ENCODE measurements at regions not wholly inside any gene's neighbourhood (a gene's known extent, or its start where the extent isn't known, plus 50 kb on each side); places are given as distances from the start of the nearest gene placed in this dataset.

DNA sequence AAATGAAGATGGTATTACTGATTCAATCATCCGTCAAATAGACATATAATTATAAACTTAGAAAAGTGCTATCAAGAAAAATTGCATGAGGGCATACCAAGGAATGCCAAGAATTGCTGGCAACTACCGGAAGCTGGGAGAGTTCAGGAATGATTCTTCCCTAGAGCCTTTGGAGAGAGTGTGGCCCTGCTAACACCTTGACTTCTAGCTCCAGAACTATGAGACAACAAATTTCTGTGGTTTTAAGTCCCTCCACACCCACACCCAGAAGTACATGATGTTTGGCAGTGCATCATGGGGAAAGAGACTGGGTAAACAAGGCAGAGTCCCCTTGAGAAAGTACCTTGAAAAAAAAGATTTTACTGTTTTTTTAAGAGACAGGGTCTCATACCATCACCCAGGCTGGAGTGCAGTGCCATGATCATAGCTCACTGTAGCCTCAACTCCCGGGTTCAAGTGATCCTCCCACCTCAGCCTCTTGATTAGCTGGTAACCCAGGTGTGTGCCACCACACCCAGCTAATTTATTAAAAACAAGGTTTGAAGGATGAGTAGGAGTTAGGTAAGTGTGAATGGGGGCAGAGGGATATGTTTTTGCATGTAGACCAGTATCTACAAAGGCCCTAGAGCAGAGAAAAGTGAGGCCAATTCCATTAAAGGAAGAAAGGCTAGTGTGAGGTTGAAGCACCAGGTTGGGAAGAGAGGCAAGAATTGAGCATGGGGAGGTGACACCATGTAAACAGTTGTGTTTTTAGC, 53.1 kb downstream of the GSX2 start:
- DNase-seq (ENCODE audit: low spot score): peak; percentile 28

DNA sequence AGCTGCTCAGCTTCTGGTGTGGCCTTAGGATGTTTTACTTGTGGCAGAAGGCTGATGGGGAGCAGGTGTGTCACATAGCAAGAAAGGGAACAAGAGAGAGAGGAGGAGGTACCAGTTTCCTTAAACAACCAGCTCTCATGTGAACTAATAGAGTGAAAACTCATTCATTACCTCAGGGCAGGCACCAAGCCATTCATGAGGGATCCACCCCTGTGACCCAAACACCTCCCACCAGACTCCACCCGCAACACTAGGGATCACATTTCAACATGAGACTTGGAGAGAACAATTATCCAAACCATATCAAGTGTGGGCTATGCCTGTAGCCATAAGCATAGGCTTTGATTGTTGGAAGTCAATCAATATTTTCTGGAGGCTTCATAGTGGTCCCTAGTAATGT, 56.0 kb downstream of the GSX2 start:
- ChIA-PET POLR2A (ENCODE audit: low non-redundant PET) (no interaction called here), CTCF (no interaction called here)
- no peak for DNase-seq (ENCODE audit: low spot score)
- TF ChIP-seq, protein P1, sequence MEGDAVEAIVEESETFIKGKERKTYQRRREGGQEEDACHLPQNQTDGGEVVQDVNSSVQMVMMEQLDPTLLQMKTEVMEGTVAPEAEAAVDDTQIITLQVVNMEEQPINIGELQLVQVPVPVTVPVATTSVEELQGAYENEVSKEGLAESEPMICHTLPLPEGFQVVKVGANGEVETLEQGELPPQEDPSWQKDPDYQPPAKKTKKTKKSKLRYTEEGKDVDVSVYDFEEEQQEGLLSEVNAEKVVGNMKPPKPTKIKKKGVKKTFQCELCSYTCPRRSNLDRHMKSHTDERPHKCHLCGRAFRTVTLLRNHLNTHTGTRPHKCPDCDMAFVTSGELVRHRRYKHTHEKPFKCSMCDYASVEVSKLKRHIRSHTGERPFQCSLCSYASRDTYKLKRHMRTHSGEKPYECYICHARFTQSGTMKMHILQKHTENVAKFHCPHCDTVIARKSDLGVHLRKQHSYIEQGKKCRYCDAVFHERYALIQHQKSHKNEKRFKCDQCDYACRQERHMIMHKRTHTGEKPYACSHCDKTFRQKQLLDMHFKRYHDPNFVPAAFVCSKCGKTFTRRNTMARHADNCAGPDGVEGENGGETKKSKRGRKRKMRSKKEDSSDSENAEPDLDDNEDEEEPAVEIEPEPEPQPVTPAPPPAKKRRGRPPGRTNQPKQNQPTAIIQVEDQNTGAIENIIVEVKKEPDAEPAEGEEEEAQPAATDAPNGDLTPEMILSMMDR (conservative IDR thresholded peaks at IDR 0.05; ENCODE audit: low read depth): no peak
- no peak overlapping the region for H3K27ac ChIP-seq

More for the DNA sequence above, 53.1 kb downstream of the GSX2 start:
- CTCF ChIA-PET: interaction anchor here (0.6 kb wide), 1 partner anchor 10 kb away, joined by 3 read pairs; no protein-coding TSS in a partner anchor
- peak overlapping the region; percentile 57; the same call in 1 of the 2 replicates for H3K27ac ChIP-seq
- POLR2A ChIA-PET (ENCODE audit: low non-redundant PET): no interaction called here
- TF ChIP-seq, protein P1 (conservative IDR thresholded peaks at IDR 0.05; ENCODE audit: low read depth): no peak

DNA sequence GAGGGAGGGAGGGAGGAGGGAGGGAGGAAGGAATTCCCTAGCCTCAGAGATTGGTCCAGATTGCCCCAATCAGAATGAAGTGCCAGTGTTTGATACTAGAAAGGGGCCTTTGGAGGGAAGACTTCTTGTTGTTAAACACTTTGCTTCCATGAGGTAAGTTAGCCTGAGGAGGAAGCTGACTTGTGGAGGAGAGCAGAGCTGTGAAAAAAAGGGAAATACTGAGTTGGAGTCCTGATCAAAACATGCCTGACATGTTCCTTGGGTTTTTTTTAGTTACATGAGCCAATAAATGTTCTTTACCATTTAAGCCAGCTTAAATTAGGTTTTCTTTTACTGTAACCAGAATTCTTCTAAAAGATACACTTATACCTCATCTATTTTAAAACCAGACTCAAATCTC, 57.6 kb downstream of the GSX2 start:
- TF ChIP-seq, protein P1 (conservative IDR thresholded peaks at IDR 0.05; ENCODE audit: low read depth): no peak
- POLR2A ChIA-PET (ENCODE audit: low non-redundant PET): no interaction called here
- no peak overlapping the region for H3K27ac ChIP-seq
- CTCF ChIA-PET: no interaction called here
- no peak for DNase-seq (ENCODE audit: low spot score)

DNA sequence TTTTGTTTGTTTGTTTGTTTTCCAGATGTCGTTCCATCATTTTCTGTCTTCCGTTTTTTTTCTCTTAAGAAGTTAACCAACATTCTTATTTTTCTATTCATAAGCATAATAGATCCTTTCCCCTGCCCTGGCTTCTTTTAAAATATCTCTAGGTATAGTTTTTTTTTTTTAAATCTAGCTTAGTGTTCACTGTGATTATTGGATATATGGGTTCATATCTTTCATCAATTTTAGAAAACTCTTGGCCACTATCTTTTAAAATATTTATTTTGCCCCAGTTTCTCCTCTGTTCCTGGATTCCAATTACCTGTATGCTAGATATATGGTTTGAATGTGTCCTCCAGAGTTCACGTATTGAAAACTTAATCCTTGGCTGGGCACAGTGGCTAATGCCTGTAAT, 59.6 kb downstream of the GSX2 start:
- TF ChIP-seq, protein P1 (conservative IDR thresholded peaks at IDR 0.05; ENCODE audit: low read depth): no peak
- POLR2A ChIA-PET (ENCODE audit: low non-redundant PET): no interaction called here
- DNase-seq (ENCODE audit: low spot score): no peak
- CTCF ChIA-PET: no interaction called here
- no peak overlapping the region for H3K27ac ChIP-seq

DNA sequence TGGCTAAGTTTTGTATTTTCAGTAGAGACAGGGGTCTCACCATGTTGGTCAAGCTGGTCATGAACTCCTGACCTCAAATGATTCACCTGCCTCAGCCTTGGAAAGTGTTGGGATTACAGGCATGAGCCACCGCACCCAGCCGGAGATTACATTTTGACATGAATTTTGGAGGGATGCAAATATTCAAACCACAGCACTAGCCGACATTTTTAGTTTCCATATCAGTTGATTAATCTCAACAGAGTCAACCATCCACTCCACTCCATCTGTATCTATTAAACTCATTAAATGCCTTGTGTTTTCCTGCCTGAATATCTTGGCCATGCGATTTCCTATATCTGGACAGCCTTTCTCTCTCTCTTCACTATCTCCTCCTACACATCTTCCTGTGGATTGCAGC, 64.1 kb upstream of the PDGFRA start:
- no peak overlapping the region for H3K27ac ChIP-seq
- no peak for DNase-seq (ENCODE audit: low spot score)
- CTCF ChIA-PET: interaction anchor here (0.5 to 0.7 kb wide), 2 partner anchors 39 to 924 kb away, joined by 3 read pairs; no protein-coding TSS in a partner anchor
- POLR2A ChIA-PET (ENCODE audit: low non-redundant PET): no interaction called here
- TF ChIP-seq, protein P1 (conservative IDR thresholded peaks at IDR 0.05; ENCODE audit: low read depth): no peak

DNA sequence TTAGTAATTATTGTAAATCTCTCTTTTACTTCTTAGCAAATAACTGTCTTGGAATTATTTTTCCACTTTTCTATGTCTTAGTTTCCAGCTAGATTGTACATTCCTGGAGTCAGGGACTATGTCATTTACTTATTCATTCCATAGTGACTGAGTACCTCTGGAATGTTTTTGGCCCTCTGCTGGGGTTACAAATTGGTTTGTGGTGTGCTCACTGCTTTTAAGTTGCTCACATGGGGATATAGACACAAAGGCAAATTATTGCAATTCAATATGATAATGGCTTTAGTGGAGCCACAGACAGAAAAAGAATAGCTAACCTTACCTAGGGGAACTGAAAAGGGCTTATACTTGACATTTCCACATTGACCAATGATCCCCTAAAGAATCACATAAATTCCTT, 63.7 kb upstream of the PDGFRA start:
- H3K27ac ChIP-seq: no peak overlapping the region
- DNase-seq (ENCODE audit: low spot score): peak; percentile 78
- CTCF ChIA-PET: no interaction called here
- POLR2A ChIA-PET (ENCODE audit: low non-redundant PET): no interaction called here
- TF ChIP-seq, protein P1 (conservative IDR thresholded peaks at IDR 0.05; ENCODE audit: low read depth): no peak

Data from RWPE1 (cell line).